NCI-H82 treated with DMSO at 0.1 percent for 48 hours (cell line): ENCODE measurements at regions not wholly inside any gene's neighbourhood (a gene's known extent, or its start where the extent isn't known, plus 50 kb on each side); places are given as distances from the start of the nearest gene placed in this dataset.

Source experiments
- DNase-seq: peaks from one replicate; lab custom pipeline; 2025; ENCODE audit not compliant: unreplicated experiment; lab: John Stamatoyannopoulos, UW

DNA sequence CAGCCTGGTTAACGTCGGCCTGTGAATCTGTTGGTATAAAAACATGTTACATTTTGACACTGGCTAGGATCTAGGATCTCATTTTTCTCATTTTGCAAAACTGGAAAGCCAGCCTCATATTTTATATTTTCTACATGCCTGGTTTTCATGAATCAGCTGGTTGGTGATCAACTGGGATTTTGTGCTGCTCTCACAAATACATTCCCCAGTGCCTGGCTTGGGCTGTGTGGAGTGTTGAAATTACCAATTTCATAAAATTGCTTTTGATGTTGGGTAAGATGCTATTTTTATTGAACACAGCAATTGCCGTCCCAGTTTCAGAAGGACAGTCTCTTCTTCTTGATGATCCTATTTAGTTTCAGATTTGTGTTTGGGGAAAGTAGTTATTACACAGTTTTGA lies 604.3 kb downstream of the TAFA4 start:
- no peak for DNase-seq

- DNase-seq, result no peak
Observed at GRCh38 chr3:68315964-68316363, 616.4 kb downstream of the TAFA4 start.

GRCh38 chr3:68315546-68315945 lies 616.8 kb downstream of the TAFA4 start:
- no peak for DNase-seq

DNA sequence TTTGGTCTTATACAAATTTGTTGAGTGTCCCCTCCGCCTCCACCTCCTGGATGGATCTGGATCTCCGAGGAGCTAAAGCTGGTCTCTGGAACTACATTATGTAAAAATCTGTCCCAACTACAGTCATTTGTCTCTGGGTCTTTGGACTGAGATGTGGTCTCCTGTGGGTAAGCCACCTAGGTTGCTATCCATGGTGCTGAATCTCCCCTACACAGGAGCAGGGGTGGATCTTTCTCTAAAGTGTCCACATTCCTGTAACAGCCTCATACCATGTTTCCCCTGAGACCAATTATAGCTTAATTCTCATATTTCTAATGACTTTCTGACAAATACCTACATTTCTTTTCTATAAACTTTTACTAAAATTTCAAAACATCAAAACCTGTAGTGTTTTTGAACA lies 625.8 kb downstream of the TAFA4 start:
- no peak for DNase-seq

GRCh38 chr3:68295457-68295856 lies 636.9 kb downstream of the TAFA4 start:
- DNase-seq, result no peak

DNA sequence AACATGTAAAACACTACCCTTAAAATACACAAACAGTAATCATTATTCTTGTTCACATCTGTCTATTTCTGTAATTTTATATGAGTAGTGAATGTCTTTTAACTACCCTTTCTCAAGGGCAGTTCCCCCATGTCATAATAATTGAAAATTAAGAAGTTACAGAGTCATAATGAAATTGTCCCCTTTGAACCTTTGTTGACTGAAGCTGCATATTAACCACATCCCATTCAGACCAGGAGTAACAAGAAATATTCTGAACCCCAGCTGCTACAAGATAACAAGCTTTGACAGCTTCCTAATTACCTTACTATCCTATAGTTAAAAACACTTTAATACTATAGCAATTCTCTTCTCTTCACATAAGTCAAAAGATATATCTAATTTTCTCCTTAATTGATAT lies 635.9 kb upstream of the SUCLG2 start:
- no peak for DNase-seq

- no peak for DNase-seq
Observed at GRCh38 chr3:68288085-68288484, 633.7 kb upstream of the SUCLG2 start.

DNA sequence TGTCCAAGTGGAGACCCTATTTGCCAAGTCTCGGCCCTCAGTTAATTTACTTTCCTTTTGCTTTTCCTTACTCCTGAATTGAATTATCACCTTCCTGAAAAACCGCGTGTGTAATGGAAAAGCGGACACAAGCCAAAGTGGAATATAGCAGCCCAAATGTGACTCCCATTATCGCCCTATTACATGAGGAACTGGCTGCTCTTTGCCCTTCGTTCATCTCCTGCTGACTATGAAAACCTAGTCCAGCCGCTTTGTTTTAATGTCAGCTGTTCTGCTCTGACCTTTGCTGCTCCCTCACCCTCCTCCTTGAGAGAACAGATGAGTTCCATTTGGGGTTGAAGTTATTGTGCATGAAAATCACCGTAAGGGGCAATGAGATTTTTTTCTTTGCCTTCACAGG lies 632.7 kb upstream of the SUCLG2 start:
- no peak for DNase-seq

DNA sequence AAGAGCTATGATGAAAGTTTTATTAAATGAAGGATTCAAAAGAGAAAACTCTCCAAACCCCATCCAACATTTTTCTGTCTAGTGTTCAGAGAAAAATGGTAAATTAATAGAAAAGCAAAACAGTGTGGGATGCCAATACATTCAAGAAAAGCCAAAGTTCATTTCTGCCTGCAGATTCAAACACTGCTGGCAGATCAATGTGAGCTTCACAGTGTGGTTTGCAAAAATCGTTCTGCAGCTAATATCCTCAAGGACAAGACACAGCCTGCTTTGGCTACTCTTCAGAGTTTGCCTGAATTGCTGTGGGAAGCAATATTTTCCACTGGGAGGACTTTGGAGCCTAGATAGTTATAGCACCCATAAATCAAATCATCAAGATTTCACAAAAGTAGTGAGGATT lies 619.9 kb upstream of the SUCLG2 start:
- no peak for DNase-seq

DNA sequence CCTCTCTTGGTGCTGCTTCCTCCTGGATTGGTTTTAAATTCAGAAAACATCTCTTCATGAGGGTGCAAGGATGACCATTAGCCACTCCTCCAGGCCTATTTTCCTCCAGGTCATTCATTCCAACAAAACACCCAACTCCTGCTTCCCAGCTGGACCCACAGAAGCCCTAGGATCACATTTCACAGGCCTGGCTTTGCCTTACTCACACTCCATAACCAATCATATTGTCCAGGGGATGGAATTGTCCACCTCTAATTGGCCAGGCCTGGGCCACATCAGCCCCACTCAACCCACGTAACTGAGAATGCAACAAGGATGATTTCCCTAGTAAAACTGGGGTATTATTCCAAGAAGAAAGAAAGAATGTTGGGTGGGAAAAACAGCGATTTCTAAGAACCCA lies 616.7 kb upstream of the SUCLG2 start:
- no peak for DNase-seq

DNA sequence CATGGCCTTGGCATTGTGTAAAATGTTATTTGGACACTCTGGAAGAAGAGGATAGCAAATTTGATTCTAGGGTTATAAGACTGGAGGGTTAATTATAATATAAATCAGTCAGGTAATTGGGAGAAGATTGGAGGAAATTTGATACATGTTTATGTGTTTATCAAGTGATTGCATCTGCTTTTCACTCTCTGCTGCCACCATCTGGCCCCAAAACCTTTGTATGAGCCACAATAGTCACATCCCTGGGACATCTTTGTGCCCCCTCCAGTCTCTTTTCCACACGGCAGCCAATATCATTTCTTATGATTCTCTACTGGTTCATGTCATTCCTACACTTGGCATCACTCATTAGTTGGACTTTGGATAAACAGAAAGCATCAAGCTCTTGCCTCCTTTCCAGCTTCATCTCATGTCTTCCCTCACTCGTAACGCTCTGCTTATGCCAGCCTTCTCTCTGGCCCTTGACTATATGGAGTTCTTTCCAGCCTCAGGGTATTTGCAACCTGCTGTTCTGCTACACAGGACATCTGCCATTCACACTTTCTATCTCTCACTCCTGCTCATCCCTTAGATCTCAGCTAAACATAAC lies 602.3 kb upstream of the SUCLG2 start:
- no peak for DNase-seq

DNA sequence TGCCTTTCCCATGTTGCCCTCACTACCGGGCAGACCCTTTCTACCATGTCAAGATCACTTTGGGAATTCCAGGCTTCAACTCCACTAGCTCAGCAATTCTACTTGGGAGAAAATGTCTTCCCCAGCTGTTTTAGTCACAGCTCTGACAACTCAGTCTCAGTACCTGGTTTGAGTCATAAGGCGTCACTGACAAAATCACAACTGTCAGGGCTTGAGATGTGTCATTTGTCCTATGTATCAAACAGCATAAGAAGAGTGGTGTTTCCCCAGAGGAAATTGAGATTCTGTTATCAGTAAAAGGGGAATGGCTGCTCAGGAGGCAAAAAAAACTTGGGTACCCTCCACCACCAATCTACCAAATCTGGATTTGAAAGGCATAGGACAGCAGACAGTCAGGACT lies 594.9 kb upstream of the SUCLG2 start:
- DNase-seq, result no peak

DNA sequence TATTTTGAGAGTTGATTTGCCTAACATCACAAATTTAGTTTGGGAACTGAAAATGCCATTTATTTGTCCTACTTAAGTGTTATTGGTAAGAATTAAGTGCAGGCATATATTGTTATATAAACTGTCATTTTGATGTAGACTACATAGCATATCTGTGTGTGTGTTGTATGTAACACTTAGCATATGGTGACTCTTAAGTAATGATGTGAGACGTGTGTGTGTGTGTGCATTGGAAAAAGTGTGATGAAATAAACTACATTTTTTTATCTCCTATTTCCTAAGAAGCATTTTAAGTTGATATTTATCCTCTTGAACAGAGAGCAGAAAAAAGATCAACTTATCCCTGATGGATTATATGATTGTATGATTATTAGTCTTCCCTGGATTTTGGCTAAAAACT lies 588.2 kb upstream of the SUCLG2 start:
- DNase-seq, result no peak

GRCh38 chr3:68239542-68239941 lies 585.1 kb upstream of the SUCLG2 start:
- peak; percentile 63 for DNase-seq

DNA sequence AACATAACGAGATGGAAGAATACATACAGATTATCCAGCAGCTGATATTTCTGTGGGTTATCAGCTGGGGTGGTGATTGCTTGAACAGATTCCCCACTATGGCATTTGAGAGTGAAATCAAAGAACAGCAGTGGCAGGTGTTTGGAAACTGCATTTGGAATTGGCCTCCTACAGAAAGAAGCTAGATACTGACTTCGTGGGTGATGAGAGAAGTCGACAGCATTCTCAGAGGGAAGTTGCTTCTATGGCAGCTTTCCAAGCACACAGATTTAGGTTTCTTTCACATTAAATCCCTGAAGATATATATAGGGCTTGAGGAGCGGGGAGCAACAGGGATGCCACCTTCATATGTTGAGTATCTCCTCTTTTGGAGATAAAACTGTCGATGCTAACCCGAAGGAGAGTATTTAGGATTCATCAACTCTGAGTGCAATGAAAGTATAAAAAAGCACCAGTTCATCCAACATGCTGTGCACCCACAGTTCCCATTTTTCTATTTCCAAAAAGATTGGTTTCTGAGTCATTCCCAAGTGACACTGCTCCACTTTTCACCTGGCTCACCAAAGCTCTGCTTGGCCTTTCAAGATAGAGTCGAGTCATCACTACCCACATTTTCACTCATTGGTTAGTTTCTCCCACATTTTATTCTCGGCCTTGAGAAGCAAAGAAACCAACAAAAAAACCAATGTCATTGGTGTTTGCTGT lies 579.8 kb upstream of the SUCLG2 start:
- no peak for DNase-seq

GRCh38 chr3:68228856-68229255 lies 574.4 kb upstream of the SUCLG2 start:
- DNase-seq, result no peak

DNA sequence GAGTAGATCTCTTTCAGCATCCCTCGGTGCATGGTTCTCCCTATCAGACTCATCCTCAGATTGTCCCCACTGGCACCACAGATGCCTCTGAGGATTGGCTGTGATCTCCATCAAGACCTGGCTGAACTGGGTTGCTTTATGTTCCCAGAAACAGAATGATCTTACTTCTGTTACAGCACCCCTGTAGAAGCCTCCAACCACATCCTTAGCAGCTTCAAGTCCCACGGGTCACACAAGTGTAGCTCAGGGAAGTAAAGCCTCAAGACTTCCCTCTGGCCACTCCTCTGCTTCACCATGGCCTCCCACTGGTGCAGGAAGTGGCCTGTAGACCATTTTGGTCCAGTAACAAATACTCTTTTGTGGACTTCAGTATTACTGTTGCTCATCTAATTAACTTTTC lies 566.4 kb upstream of the SUCLG2 start:
- no peak for DNase-seq

- no peak for DNase-seq
Observed at GRCh38 chr3:68211637-68212036, 557.2 kb upstream of the SUCLG2 start.

DNA sequence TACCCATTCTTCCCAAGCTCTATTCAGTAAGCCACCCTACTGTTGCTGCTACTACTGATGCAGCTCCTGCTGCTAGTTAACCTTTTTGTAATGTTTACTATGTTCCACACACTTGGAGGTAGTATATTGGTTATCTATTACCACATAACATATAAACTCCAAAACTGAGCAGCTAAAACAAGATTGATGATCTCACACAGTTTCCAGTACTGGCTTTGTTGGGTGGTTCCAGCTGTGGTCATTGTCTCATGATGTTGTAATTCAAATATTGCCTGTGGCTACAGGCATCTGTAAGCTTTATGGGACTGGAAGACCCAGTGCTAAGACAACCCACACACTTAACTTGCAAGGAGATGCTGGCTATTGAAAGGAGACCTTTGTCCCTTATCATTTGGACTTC lies 556.2 kb upstream of the SUCLG2 start:
- no peak for DNase-seq

DNA sequence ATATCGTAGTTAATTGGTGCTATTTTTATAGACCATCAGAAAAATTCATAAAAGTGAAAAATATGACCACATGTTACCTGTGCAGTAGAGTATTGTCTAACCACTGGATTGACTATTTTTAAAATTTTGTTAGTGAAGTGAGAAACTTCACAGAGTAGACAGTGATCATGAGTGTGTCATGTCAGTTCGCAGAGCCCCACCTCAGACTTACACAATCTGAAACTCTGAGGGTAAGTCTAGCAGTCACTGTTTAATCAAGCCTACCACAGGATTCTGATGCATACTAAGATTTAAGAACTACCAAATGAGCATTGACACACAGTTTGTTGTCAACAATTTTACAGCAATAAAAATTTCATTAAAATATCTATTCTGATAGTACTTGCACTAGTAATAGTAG lies 552.9 kb upstream of the SUCLG2 start:
- no peak for DNase-seq

GRCh38 chr3:68206524-68207117 lies 552.2 kb upstream of the SUCLG2 start:
- DNase-seq, result no peak

- DNase-seq, result no peak
Observed at GRCh38 chr3:68186733-68187132, 532.3 kb upstream of the SUCLG2 start.

- no peak for DNase-seq
Observed at GRCh38 chr3:68176600-68176999, 522.2 kb upstream of the SUCLG2 start.
